ENCODE measurements at regions not wholly inside any gene's neighbourhood (a gene's known extent, or its start where the extent isn't known, plus 50 kb on each side); places are given as distances from the start of the nearest gene placed in this dataset.

GRCh38 chr19:29090783-29091526 is 122.0 kb downstream of the UQCRFS1 start:
- intact Hi-C loops (cut with DNase I): loop anchor here (10.0 kb wide), 1 partner anchor 86 kb away; no protein-coding TSS in a partner anchor
- TF ChIP-seq, protein P1, sequence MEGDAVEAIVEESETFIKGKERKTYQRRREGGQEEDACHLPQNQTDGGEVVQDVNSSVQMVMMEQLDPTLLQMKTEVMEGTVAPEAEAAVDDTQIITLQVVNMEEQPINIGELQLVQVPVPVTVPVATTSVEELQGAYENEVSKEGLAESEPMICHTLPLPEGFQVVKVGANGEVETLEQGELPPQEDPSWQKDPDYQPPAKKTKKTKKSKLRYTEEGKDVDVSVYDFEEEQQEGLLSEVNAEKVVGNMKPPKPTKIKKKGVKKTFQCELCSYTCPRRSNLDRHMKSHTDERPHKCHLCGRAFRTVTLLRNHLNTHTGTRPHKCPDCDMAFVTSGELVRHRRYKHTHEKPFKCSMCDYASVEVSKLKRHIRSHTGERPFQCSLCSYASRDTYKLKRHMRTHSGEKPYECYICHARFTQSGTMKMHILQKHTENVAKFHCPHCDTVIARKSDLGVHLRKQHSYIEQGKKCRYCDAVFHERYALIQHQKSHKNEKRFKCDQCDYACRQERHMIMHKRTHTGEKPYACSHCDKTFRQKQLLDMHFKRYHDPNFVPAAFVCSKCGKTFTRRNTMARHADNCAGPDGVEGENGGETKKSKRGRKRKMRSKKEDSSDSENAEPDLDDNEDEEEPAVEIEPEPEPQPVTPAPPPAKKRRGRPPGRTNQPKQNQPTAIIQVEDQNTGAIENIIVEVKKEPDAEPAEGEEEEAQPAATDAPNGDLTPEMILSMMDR (IDR thresholded peaks at IDR 0.05): no peak
- TF ChIP-seq POLR2A (IDR thresholded peaks at IDR 0.05): no peak
- no peak for TF ChIP-seq POLR2AphosphoS5 (IDR thresholded peaks at IDR 0.05; ENCODE audit: insufficient read depth in 1 of 2, low read depth in 1 of 2)
- no peaks in the 10 kb centered on the region for H3K27me3 ChIP-seq
- peaks cover 9% of the 10 kb centered on the region for H3K4me1 ChIP-seq
- H3K4me3 ChIP-seq: no peak overlapping the region
- no peaks in the 10 kb centered on the region for H3K9me3 ChIP-seq
- no peak for DNase-seq (ENCODE audit: extremely low spot score in 2 of 2)
- H3K27ac ChIP-seq: no peak overlapping the region
- no peaks in the 10 kb centered on the region for H3K36me3 ChIP-seq

GRCh38 chr19:29089315-29089870 is 123.6 kb downstream of the UQCRFS1 start:
- H3K36me3 ChIP-seq: no peaks in the 10 kb centered on the region
- TF ChIP-seq POLR2AphosphoS5 (IDR thresholded peaks at IDR 0.05; ENCODE audit: insufficient read depth in 1 of 2, low read depth in 1 of 2) (no peak), POLR2A (IDR thresholded peaks at IDR 0.05) (no peak)
- TF ChIP-seq, protein P1 (IDR thresholded peaks at IDR 0.05): no peak
- intact Hi-C loops (cut with DNase I): no loop called here

DNA sequence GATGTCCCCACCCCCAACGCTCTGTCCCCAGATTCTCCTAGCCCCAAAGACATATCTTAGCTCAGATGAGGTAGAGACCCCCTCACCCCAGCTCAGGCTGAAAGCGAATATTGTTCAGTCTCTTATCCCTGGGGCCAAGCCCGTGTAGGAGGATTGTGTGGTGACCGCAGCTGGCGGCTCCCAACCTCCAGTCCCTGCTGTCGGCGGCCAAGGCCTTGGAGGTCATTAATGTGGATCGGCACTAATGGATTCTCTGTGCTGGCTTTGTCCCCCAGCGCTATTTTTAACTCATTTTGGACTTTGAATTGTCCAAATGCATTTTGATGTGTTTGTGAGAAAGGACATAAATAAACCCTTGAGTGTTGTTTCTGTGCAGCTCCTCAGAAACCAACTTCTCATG is 124.2 kb downstream of the UQCRFS1 start:
- intact Hi-C loops (cut with DNase I): no loop called here
- H3K27me3 ChIP-seq: no peaks in the 10 kb centered on the region
- H3K4me1 ChIP-seq: peaks cover 9% of the 10 kb centered on the region
- H3K4me3 ChIP-seq: no peak overlapping the region
- no peak overlapping the region for H3K27ac ChIP-seq
- H3K36me3 ChIP-seq: no peaks in the 10 kb centered on the region
- TF ChIP-seq, protein P1 (IDR thresholded peaks at IDR 0.05): no peak
- TF ChIP-seq POLR2A (IDR thresholded peaks at IDR 0.05): no peak
- no peak for TF ChIP-seq POLR2AphosphoS5 (IDR thresholded peaks at IDR 0.05; ENCODE audit: insufficient read depth in 1 of 2, low read depth in 1 of 2)
- no peaks in the 10 kb centered on the region for H3K9me3 ChIP-seq
- DNase-seq (ENCODE audit: extremely low spot score in 2 of 2): no peak

More at GRCh38 chr19:29089315-29089870, 123.6 kb downstream of the UQCRFS1 start:
- no peak for DNase-seq (ENCODE audit: extremely low spot score in 2 of 2)
- Histone ChIP-seq H3K27ac (peak overlapping the region; percentile 58), H3K4me3 (no peak overlapping the region), H3K27me3 (no peaks in the 10 kb centered on the region), H3K9me3 (no peaks in the 10 kb centered on the region), H3K4me1 (peaks cover 9% of the 10 kb centered on the region)

- peaks cover 9% of the 10 kb centered on the region for H3K4me1 ChIP-seq
- no peaks in the 10 kb centered on the region for H3K9me3 ChIP-seq
- H3K36me3 ChIP-seq: no peaks in the 10 kb centered on the region
- no peak for DNase-seq (ENCODE audit: extremely low spot score in 2 of 2)
- H3K4me3 ChIP-seq: no peak overlapping the region
- H3K27ac ChIP-seq: no peak overlapping the region
- TF ChIP-seq, protein P1 (IDR thresholded peaks at IDR 0.05): no peak
- TF ChIP-seq POLR2A (IDR thresholded peaks at IDR 0.05): no peak
- TF ChIP-seq POLR2AphosphoS5 (IDR thresholded peaks at IDR 0.05; ENCODE audit: insufficient read depth in 1 of 2, low read depth in 1 of 2): no peak
- no peaks in the 10 kb centered on the region for H3K27me3 ChIP-seq
- intact Hi-C loops (cut with DNase I): no loop called here
These were observed 126.3 kb downstream of the UQCRFS1 start for GRCh38 chr19:29086646-29087045.

DNA sequence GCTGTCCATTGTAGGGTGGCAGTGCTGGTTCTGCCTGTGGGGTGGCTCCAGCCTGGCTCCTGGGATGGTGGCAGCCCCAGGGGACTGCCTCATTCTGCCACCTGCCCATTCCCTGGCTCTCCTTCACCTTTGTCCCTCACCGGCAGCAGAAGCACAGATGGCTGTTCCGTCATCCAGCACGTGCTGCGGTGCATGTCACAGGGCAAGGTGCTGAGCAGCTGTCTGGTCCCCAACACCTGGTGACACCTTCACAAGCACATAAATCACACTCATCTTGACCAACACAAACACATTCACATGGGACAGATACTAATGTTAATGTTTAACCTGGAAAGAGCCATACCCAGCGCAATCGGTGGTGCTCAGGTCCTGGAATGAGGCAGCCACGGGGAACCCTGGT is 126.8 kb downstream of the UQCRFS1 start:
- H3K27ac ChIP-seq: no peak overlapping the region
- H3K36me3 ChIP-seq: no peaks in the 10 kb centered on the region
- H3K27me3 ChIP-seq: no peaks in the 10 kb centered on the region
- DNase-seq (ENCODE audit: extremely low spot score in 2 of 2): no peak
- no peak overlapping the region for H3K4me3 ChIP-seq
- H3K4me1 ChIP-seq: peaks cover 9% of the 10 kb centered on the region
- intact Hi-C loops (cut with DNase I): no loop called here
- H3K9me3 ChIP-seq: no peaks in the 10 kb centered on the region
- TF ChIP-seq POLR2A (IDR thresholded peaks at IDR 0.05): no peak
- no peak for TF ChIP-seq POLR2AphosphoS5 (IDR thresholded peaks at IDR 0.05; ENCODE audit: insufficient read depth in 1 of 2, low read depth in 1 of 2)
- TF ChIP-seq, protein P1 (IDR thresholded peaks at IDR 0.05): no peak

Data from vagina (tissue), 2 donors.